ENCODE measurements at regions not wholly inside any gene's neighbourhood (a gene's known extent, or its start where the extent isn't known, plus 50 kb on each side); places are given as distances from the start of the nearest gene placed in this dataset.

DNA sequence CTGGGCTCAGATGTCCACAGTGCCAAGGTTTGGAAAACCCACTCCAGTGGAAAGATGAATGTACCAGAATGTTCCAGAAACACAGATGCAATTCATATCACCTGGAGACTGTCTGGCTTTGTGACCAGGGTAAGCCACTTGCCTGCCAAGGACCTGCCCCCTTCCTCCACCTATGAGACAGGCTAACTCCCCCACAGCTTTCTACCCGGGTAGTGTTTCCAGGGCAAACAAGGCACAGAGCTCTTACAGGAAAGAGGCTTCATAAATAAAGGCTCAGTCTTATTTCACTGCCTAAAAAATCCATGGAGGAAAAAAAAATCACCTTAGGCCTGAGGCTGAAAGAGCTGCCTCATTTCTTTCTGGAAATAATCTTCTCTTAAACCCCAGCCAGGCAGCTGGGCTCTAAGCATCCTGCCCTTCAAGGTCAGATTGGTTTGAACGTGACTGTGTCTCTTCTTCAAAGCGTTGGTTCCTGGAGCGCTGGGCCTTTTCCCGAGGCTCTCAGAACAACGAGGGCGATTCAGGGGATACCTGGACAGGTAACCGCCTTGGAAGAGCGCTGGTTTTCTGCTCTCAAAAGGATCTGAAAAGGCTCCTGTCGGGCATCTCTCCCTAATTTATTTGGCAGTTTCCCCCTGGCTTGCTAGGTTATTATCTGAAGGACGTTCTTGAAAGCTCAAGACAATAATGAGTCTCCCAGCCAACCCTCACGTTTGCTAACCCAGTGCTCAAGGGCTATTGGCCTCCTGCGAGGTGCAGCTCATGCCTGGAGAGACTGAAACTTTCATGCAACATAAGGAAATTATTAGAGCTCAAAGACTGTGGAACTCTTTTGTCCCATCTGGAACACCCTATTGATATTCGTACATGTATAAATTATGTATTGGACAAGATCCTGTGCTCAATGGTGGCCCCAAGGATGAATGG is 199.2 kb upstream of the PMEPA1 start:
- H3K9me3 ChIP-seq: no peaks in the 10 kb centered on the region
- intact Hi-C loops (cut with DNase I): no loop called here
- DNase-seq (ENCODE audit: low spot score in 2 of 2): no peak

GRCh38 chr20:57908226-57908625 is 198.4 kb upstream of the PMEPA1 start:
- no peak for DNase-seq (ENCODE audit: low spot score in 2 of 2)
- Histone ChIP-seq H3K4me1 (no peaks in the 10 kb centered on the region), H3K27ac (no peak overlapping the region), H3K4me3 (no peak overlapping the region), H3K27me3 (no peaks in the 10 kb centered on the region), H3K36me3 (no peaks in the 10 kb centered on the region), H3K9me3 (no peaks in the 10 kb centered on the region)
- intact Hi-C loops (cut with DNase I): no loop called here
- TF ChIP-seq, protein P1, sequence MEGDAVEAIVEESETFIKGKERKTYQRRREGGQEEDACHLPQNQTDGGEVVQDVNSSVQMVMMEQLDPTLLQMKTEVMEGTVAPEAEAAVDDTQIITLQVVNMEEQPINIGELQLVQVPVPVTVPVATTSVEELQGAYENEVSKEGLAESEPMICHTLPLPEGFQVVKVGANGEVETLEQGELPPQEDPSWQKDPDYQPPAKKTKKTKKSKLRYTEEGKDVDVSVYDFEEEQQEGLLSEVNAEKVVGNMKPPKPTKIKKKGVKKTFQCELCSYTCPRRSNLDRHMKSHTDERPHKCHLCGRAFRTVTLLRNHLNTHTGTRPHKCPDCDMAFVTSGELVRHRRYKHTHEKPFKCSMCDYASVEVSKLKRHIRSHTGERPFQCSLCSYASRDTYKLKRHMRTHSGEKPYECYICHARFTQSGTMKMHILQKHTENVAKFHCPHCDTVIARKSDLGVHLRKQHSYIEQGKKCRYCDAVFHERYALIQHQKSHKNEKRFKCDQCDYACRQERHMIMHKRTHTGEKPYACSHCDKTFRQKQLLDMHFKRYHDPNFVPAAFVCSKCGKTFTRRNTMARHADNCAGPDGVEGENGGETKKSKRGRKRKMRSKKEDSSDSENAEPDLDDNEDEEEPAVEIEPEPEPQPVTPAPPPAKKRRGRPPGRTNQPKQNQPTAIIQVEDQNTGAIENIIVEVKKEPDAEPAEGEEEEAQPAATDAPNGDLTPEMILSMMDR (IDR thresholded peaks at IDR 0.05): no peak

More for the DNA sequence above, 199.2 kb upstream of the PMEPA1 start:
- no peaks in the 10 kb centered on the region for H3K27me3 ChIP-seq
- no peak overlapping the region for H3K27ac ChIP-seq
- no peaks in the 10 kb centered on the region for H3K4me1 ChIP-seq
- TF ChIP-seq, protein P1 (IDR thresholded peaks at IDR 0.05): no peak
- no peaks in the 10 kb centered on the region for H3K36me3 ChIP-seq
- H3K4me3 ChIP-seq: no peak overlapping the region

- H3K4me3 ChIP-seq: no peak overlapping the region
- no peaks in the 10 kb centered on the region for H3K36me3 ChIP-seq
- intact Hi-C loops (cut with DNase I): no loop called here
- no peak for DNase-seq (ENCODE audit: low spot score in 2 of 2)
- H3K4me1 ChIP-seq: no peaks in the 10 kb centered on the region
- TF ChIP-seq, protein P1 (IDR thresholded peaks at IDR 0.05): no peak
- H3K9me3 ChIP-seq: no peaks in the 10 kb centered on the region
- no peak overlapping the region for H3K27ac ChIP-seq
- H3K27me3 ChIP-seq: no peaks in the 10 kb centered on the region
Measured at GRCh38 chr20:57907131-57908000, 197.6 kb upstream of the PMEPA1 start.

DNA sequence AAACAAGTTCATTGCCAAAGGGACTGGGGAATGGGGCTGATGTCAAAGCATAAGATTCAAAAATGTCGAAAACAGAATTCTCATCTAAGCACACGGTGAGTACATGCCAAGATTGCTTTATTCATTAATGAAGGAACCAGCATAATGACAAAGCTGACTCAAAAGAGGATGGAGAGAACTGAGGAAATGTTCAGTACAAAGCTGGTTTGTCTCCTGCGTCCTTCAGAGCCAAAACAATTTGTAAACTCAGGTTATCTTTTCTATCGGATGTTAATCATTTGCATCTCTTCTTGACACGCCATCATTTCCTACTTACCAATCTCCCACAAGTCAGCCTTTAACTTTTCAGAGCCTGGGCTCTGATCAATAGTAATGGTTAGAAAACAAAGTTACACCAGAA is 195.6 kb upstream of the PMEPA1 start:
- intact Hi-C loops (cut with DNase I): no loop called here
- H3K4me1 ChIP-seq: no peaks in the 10 kb centered on the region
- no peak overlapping the region for H3K4me3 ChIP-seq
- TF ChIP-seq, protein P1 (IDR thresholded peaks at IDR 0.05): no peak
- H3K27ac ChIP-seq: no peak overlapping the region
- no peaks in the 10 kb centered on the region for H3K36me3 ChIP-seq
- no peak for DNase-seq (ENCODE audit: low spot score in 2 of 2)
- H3K9me3 ChIP-seq: no peaks in the 10 kb centered on the region
- H3K27me3 ChIP-seq: no peaks in the 10 kb centered on the region

DNA sequence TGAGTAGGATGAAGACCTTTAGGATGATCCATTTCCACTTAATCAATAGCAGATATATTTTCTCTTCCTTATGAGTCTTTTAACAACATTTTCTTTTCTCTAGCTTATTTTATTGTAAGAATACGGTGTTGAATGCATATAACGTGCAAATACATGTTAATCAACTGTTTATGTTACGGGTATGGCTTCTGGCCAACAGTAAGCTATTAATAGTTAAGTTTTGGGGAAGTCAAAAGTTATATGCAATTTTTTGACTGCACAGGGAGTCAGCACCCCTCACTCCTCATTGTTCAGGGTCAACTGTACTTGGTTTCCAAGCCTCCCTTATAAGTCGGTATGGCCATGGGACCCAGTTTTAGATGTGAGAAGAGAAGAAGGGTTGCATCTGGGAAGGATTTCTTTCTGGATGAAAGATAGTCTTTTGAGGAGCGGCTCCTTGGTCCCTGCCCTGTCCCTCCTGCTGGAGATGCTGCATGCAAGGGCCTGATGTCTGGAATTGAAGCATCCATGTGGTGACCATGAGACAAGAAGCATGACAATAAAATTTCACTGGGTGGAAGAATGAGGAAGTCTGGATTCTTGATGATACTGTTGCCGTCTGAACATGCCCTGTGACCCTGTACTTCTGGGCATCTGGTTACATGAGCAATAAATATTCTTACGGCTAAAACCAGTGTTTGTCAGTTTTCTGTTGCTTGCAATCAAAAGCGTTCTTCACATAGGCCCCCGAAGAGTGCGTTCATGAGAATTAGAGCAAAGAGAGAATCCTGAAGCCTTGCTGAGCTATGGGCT is 194.7 kb upstream of the PMEPA1 start:
- no peak overlapping the region for H3K4me3 ChIP-seq
- no peaks in the 10 kb centered on the region for H3K36me3 ChIP-seq
- H3K4me1 ChIP-seq: no peaks in the 10 kb centered on the region
- H3K9me3 ChIP-seq: no peaks in the 10 kb centered on the region
- intact Hi-C loops (cut with DNase I): no loop called here
- H3K27ac ChIP-seq: no peak overlapping the region
- TF ChIP-seq, protein P1 (IDR thresholded peaks at IDR 0.05): no peak
- H3K27me3 ChIP-seq: no peaks in the 10 kb centered on the region
- DNase-seq (ENCODE audit: low spot score in 2 of 2): no peak

Data from ascending aorta (tissue), 2 donors.